ENCODE measurements at regions not wholly inside any gene's neighbourhood (a gene's known extent, or its start where the extent isn't known, plus 50 kb on each side); places are given as distances from the start of the nearest gene placed in this dataset.

GRCh38 chr4:116598155-116598979 is 487.0 kb downstream of the TRAM1L1 start:
- TF ChIP-seq, protein P1, sequence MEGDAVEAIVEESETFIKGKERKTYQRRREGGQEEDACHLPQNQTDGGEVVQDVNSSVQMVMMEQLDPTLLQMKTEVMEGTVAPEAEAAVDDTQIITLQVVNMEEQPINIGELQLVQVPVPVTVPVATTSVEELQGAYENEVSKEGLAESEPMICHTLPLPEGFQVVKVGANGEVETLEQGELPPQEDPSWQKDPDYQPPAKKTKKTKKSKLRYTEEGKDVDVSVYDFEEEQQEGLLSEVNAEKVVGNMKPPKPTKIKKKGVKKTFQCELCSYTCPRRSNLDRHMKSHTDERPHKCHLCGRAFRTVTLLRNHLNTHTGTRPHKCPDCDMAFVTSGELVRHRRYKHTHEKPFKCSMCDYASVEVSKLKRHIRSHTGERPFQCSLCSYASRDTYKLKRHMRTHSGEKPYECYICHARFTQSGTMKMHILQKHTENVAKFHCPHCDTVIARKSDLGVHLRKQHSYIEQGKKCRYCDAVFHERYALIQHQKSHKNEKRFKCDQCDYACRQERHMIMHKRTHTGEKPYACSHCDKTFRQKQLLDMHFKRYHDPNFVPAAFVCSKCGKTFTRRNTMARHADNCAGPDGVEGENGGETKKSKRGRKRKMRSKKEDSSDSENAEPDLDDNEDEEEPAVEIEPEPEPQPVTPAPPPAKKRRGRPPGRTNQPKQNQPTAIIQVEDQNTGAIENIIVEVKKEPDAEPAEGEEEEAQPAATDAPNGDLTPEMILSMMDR (IDR thresholded peaks at IDR 0.05): no peak
- TF ChIP-seq POLR2A (IDR thresholded peaks at IDR 0.05) (no peak), EP300 (IDR thresholded peaks at IDR 0.05) (no peak)

Measured in tibial nerve (tissue), 4 donors.